ENCODE measurements at regions not wholly inside any gene's neighbourhood (a gene's known extent, or its start where the extent isn't known, plus 50 kb on each side); places are given as distances from the start of the nearest gene placed in this dataset.

DNA sequence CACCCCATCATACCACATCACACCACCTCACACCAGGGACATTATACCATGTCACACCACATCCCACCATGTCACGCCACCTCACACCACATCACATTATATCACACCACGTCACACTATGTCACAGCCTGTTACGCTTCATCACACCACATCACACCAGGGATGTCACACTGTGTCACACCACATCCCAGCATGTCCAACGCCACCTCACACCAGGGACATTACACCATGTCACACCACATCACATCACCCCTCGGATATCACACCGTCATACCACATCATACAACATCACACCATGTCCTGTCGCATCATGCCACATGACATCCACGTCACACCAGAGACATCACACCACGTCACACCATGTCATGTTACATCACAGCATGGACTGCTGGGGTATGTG is 235.5 kb downstream of the TMEM121 start:
- no peaks in the 10 kb centered on the region for H4K20me1 ChIP-seq (replicated peaks; ENCODE audit: insufficient read depth)
- H3K4me3 ChIP-seq: no peak overlapping the region
- no peak overlapping the region for H2AFZ ChIP-seq
- no peaks in the 10 kb centered on the region for H3K4me1 ChIP-seq (ENCODE audit: insufficient read depth)
- H3K27ac Mint-ChIP-seq: no peak overlapping the region
- H3K27me3 ChIP-seq (ENCODE audit: insufficient read depth): no peaks in the 10 kb centered on the region
- no peak overlapping the region for H3K27ac ChIP-seq (ENCODE audit: low read depth)
- peaks cover 6% of the 10 kb centered on the region for H3K27me3 Mint-ChIP-seq (ENCODE audit: insufficient read depth, low read depth, poor library complexity)
- H3K4me3 Mint-ChIP-seq: no peak overlapping the region
- no peak overlapping the region for H3K4me2 ChIP-seq
- no peak for DNase-seq (ENCODE audit: low spot score)
- no peaks in the 10 kb centered on the region for H3K79me2 ChIP-seq (replicated peaks; ENCODE audit: insufficient read depth)
- peaks cover 34% of the 10 kb centered on the region for H3K36me3 Mint-ChIP-seq (ENCODE audit: low read depth)
- ATAC-seq: no peak
- no peaks in the 10 kb centered on the region for H3K36me3 ChIP-seq (ENCODE audit: insufficient read depth)
- H3F3A ChIP-seq (replicated peaks; ENCODE audit: low read depth): no peaks in the 10 kb centered on the region
- peaks cover 72% of the 10 kb centered on the region for H3K9me3 Mint-ChIP-seq
- TF ChIP-seq EZH2phosphoT487 (IDR thresholded peaks at IDR 0.05; ENCODE audit: unreplicated experiment) (no peak), NANOG (IDR thresholded peaks at IDR 0.05; ENCODE audit: borderline replicate concordance) (no peak), STAT1 (IDR thresholded peaks at IDR 0.05; ENCODE audit: unreplicated experiment) (no peak), CREB1 (CRISPR knock-in tag; IDR thresholded peaks at IDR 0.05; ENCODE audit: low read depth) (no peak), JUNB (IDR thresholded peaks at IDR 0.05; ENCODE audit: unreplicated experiment) (no peak), ZNF114 (CRISPR knock-in tag; IDR thresholded peaks at IDR 0.05) (no peak), EZH2 (IDR thresholded peaks at IDR 0.05; ENCODE audit: low read depth, unreplicated experiment) (no peak), POLR2AphosphoS5 (IDR thresholded peaks at IDR 0.05; ENCODE audit: low read depth) (no peak), ZNF331 (CRISPR knock-in tag; IDR thresholded peaks at IDR 0.05; ENCODE audit: low read depth) (no peak)
- TF ChIP-seq, protein P1, sequence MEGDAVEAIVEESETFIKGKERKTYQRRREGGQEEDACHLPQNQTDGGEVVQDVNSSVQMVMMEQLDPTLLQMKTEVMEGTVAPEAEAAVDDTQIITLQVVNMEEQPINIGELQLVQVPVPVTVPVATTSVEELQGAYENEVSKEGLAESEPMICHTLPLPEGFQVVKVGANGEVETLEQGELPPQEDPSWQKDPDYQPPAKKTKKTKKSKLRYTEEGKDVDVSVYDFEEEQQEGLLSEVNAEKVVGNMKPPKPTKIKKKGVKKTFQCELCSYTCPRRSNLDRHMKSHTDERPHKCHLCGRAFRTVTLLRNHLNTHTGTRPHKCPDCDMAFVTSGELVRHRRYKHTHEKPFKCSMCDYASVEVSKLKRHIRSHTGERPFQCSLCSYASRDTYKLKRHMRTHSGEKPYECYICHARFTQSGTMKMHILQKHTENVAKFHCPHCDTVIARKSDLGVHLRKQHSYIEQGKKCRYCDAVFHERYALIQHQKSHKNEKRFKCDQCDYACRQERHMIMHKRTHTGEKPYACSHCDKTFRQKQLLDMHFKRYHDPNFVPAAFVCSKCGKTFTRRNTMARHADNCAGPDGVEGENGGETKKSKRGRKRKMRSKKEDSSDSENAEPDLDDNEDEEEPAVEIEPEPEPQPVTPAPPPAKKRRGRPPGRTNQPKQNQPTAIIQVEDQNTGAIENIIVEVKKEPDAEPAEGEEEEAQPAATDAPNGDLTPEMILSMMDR (conservative IDR thresholded peaks at IDR 0.05; ENCODE audit: low read depth in 2 of 2): no peak
- TF ChIP-seq, protein P2, sequence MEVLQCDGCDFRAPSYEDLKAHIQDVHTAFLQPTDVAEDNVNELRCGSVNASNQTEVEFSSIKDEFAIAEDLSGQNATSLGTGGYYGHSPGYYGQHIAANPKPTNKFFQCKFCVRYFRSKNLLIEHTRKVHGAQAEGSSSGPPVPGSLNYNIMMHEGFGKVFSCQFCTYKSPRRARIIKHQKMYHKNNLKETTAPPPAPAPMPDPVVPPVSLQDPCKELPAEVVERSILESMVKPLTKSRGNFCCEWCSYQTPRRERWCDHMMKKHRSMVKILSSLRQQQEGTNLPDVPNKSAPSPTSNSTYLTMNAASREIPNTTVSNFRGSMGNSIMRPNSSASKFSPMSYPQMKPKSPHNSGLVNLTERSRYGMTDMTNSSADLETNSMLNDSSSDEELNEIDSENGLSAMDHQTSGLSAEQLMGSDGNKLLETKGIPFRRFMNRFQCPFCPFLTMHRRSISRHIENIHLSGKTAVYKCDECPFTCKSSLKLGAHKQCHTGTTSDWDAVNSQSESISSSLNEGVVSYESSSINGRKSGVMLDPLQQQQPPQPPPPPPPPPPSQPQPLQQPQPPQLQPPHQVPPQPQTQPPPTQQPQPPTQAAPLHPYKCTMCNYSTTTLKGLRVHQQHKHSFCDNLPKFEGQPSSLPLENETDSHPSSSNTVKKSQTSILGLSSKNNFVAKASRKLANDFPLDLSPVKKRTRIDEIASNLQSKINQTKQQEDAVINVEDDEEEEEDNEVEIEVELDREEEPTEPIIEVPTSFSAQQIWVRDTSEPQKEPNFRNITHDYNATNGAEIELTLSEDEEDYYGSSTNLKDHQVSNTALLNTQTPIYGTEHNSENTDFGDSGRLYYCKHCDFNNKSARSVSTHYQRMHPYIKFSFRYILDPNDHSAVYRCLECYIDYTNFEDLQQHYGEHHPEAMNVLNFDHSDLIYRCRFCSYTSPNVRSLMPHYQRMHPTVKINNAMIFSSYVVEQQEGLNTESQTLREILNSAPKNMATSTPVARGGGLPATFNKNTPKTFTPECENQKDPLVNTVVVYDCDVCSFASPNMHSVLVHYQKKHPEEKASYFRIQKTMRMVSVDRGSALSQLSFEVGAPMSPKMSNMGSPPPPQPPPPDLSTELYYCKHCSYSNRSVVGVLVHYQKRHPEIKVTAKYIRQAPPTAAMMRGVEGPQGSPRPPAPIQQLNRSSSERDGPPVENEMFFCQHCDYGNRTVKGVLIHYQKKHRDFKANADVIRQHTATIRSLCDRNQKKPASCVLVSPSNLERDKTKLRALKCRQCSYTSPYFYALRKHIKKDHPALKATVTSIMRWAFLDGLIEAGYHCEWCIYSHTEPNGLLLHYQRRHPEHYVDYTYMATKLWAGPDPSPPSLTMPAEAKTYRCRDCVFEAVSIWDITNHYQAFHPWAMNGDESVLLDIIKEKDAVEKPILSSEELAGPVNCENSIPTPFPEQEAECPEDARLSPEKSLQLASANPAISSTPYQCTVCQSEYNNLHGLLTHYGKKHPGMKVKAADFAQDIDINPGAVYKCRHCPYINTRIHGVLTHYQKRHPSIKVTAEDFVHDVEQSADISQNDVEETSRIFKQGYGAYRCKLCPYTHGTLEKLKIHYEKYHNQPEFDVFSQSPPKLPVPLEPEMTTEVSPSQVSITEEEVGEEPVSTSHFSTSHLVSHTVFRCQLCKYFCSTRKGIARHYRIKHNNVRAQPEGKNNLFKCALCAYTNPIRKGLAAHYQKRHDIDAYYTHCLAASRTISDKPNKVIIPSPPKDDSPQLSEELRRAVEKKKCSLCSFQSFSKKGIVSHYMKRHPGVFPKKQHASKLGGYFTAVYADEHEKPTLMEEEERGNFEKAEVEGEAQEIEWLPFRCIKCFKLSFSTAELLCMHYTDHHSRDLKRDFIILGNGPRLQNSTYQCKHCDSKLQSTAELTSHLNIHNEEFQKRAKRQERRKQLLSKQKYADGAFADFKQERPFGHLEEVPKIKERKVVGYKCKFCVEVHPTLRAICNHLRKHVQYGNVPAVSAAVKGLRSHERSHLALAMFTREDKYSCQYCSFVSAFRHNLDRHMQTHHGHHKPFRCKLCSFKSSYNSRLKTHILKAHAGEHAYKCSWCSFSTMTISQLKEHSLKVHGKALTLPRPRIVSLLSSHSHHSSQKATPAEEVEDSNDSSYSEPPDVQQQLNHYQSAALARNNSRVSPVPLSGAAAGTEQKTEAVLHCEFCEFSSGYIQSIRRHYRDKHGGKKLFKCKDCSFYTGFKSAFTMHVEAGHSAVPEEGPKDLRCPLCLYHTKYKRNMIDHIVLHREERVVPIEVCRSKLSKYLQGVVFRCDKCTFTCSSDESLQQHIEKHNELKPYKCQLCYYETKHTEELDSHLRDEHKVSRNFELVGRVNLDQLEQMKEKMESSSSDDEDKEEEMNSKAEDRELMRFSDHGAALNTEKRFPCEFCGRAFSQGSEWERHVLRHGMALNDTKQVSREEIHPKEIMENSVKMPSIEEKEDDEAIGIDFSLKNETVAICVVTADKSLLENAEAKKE (CRISPR knock-in tag; IDR thresholded peaks at IDR 0.05): no peak
- TF ChIP-seq, protein P3, sequence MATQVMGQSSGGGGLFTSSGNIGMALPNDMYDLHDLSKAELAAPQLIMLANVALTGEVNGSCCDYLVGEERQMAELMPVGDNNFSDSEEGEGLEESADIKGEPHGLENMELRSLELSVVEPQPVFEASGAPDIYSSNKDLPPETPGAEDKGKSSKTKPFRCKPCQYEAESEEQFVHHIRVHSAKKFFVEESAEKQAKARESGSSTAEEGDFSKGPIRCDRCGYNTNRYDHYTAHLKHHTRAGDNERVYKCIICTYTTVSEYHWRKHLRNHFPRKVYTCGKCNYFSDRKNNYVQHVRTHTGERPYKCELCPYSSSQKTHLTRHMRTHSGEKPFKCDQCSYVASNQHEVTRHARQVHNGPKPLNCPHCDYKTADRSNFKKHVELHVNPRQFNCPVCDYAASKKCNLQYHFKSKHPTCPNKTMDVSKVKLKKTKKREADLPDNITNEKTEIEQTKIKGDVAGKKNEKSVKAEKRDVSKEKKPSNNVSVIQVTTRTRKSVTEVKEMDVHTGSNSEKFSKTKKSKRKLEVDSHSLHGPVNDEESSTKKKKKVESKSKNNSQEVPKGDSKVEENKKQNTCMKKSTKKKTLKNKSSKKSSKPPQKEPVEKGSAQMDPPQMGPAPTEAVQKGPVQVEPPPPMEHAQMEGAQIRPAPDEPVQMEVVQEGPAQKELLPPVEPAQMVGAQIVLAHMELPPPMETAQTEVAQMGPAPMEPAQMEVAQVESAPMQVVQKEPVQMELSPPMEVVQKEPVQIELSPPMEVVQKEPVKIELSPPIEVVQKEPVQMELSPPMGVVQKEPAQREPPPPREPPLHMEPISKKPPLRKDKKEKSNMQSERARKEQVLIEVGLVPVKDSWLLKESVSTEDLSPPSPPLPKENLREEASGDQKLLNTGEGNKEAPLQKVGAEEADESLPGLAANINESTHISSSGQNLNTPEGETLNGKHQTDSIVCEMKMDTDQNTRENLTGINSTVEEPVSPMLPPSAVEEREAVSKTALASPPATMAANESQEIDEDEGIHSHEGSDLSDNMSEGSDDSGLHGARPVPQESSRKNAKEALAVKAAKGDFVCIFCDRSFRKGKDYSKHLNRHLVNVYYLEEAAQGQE (IDR thresholded peaks at IDR 0.05; ENCODE audit: unreplicated experiment): no peak
- TF ChIP-seq, protein P4, sequence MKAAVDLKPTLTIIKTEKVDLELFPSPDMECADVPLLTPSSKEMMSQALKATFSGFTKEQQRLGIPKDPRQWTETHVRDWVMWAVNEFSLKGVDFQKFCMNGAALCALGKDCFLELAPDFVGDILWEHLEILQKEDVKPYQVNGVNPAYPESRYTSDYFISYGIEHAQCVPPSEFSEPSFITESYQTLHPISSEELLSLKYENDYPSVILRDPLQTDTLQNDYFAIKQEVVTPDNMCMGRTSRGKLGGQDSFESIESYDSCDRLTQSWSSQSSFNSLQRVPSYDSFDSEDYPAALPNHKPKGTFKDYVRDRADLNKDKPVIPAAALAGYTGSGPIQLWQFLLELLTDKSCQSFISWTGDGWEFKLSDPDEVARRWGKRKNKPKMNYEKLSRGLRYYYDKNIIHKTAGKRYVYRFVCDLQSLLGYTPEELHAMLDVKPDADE (IDR thresholded peaks at IDR 0.05): no peak
- no peaks in the 10 kb centered on the region for H3K9me2 ChIP-seq (ENCODE audit: insufficient read depth)
- H3K4me1 Mint-ChIP-seq: no peaks in the 10 kb centered on the region
